GM21786 (cell line): ENCODE measurements at regions not wholly inside any gene's neighbourhood (a gene's known extent, or its start where the extent isn't known, plus 50 kb on each side); places are given as distances from the start of the nearest gene placed in this dataset.
"Not testable (repeated sequence)": the region's sequence is repeated elsewhere in the genome, so short reads cannot be mapped to it uniquely, and the experiment has no call there.

Experiments
- ATAC-seq: cut with Tn5 transposase; IDR thresholded peaks from one replicate; pipeline ENCODE4 v1.9.1; 2021; ENCODE audit not compliant: unreplicated experiment

DNA sequence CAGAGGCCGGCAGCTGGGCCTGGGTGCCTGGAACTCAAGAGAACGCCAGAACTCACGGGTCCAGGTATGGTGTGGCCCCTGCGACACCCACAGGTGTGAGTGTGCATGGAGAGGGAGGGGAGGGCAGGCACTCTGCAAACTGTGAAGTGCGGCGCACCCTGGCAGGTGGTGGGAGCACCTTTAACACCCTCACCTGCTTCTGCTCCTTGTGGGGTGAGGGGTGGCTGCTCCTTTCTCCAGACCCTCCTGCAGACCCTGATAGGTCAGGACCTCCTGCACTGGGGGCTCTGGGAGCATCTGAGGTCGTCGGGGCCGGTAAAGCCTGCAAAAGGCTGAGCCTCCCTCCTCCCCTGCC is 324.7 kb upstream of the SFSWAP start:
- ATAC-seq = no peak

DNA sequence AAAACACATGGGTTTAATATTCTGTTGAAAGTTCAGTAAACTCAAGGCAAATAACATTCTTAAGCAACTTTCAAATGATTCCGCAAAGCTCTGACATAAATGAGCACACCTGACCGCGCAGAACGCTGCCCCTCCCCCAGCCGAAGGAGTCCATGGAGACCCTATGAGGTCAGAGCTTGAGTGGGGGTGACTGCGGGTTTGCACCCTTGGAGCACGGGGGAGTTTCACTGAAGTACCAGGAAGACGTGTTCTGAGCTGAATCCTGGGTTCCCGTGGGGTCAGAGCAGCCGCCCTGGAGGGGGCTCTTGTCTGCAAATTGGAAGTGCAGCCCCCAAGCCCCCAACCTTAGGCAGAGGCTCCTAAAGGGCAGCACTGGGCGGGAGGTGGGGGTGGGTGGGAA is 324.1 kb upstream of the SFSWAP start:
- no peak for ATAC-seq

DNA sequence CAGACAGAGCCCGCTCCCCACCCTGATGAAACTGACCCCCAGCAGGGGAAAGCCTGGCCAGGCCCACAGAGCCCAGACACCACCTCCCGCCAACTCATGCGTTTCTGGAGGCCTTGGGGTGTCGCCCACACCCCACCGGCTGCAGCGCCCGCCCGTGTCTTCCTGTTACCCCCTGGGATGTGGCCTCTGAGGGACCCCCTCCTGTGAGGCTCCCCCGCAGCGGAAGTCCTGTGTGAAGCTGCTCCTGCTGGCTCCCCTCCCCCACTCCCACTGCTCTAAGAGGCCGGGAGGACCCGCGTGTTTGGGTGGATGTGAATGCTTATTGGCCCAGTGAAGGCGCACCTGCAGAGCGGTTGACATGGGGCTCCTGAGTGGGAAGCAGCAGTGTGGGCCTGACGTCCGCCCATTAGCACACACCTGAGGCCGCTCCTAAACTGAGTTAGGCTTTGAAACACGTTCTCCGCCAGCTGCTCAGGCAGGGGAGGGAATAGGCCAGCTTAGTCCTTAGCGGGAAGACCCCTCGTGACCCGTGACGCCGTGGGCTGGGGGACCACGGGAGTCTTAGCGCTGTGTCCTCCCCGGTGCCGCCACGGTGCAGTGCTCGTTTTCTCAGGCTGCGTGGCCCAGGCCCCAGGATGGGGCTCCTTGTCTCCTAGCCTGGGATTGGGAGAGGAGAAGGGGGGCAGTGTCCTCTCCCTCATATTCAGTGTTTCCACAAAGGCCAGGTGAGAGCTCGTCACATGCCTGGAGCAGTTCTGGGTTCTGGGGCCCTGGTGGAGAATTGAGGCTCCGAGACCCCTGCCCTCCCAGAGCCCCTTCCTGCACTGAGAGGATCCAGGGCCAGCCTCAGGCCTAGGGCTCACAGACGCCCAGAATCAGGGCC is 323.4 kb upstream of the SFSWAP start:
- no peak for ATAC-seq

DNA sequence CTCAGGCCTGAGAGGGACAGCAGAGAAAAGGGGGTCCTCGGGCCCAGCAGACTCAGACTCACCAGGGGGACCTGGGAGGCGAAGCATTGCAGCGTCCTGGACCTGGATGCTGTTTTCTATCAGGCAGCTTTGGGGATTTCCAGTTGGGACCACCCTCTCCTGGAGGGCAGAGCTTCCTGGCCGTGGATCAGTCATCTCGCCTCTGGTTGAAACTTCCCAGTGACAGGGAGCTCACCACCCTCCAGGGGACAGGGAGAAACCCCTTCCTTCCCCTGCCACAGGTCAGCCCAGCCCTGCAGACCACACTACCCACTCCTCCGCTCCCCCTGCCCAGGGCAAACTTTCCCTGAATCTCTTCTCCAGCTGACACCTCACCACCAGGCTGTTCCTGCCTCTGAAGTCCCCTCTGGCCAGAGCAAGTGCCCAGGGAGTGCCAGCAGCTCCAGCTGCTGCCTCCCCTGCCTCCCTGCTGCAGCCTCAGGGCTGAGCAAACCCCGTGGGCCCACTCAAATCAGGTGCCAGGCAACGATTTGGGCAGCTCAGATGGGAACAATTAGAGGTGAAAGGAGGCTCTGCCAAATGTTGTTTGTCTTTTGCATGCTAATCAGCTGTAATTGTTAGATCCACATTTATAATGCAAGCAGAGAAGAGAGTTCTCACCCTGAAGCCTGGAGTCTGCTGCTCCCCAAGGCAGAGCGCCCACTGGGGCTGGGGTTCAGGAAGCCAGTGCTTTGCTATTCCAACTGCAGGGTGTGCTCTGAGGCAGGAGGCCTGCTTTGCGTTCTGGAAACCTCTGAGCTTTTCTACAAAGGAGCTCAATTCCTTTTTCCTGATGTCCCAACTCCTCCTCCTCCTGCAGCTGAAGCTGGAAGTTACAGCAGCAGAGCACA is 322.5 kb upstream of the SFSWAP start:
- not testable (repeated sequence) for ATAC-seq

DNA sequence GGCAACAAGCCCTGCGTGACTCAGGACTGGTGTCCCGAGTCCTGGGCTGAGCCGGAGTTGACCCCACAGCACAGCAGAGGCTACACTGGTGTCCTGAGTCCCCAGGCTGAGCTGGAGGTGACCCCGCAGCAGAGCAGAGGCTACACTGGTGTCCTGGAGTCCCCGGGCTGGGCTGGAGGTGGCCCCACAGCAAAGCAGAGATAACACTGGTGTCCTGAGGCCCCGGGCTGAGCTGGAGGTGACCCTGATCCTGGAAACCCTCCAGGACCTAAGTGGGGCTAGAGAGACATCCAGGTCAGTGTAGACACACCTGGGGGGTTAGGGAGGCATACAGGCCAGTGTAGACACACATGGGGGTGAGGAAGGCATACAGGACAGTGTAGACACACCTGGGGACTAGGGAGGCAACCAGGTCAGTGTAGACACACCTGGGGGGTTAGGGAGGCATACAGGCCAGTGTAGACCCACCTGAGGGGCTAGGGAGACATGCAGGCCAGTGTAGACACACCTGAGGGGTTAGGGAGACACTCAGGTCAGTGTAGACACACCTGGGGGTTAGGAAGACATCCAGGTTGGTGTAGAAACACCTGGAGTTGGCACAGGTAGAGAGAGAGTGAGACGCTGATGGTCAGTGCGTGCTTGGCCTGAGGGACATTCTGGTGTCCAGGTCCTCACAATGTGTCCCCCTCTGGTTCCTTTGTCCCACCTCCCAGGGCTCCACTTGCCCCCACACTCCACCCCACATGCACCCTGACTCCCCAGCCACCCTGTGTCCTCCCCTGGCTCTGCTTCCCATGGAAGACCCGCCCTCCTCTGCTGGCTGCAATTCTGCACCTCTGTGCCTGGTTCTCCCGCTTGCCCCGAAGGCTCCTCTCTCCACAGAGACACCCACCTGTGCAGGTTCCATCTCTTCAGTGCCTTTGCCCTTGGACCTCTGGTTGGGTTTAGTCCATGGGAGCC is 321.6 kb upstream of the SFSWAP start:
- ATAC-seq = no peak

DNA sequence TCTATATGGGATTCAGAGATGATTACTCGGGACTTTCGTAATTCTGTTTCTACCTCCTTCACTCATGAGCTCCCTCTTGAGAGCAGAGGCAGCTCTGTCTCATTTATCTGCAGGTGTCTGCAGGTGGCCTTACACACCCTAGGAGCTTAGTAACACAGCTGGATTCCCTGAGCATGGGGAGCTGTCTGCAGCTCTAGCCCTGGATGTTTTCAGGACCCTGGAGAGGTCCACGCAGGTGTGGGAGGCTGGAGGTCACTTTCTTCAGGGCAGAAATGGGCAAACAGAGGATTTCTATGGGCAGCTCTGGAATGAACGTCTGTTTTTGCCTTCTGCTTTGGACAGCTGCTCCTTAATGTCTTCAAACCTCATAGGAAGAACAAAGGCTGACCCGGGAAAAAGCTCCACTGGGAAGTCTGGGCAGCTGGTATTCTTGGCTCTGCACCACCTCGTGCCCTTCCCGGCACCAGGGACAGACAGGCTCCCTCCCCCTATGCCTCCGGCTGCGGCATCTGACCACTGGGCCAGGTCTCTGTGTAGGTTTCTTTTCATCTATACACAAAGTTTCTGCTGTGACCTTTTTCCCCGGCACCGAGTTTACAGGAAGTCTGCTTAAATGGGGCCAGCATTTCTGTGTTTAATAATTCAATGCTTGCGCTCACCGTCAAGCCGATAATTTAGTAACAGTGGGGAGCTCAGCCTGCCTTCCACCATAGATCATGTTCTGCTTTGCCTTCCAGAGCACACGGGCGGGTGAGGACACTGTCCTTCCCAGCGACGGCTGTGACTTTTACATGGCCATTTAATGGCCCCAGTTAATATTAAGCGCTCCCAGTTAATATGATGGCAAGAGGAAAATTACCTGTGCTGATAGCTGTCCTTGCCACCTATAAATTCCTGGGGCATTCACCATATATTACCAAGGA is 320.2 kb upstream of the SFSWAP start:
- no peak for ATAC-seq

DNA sequence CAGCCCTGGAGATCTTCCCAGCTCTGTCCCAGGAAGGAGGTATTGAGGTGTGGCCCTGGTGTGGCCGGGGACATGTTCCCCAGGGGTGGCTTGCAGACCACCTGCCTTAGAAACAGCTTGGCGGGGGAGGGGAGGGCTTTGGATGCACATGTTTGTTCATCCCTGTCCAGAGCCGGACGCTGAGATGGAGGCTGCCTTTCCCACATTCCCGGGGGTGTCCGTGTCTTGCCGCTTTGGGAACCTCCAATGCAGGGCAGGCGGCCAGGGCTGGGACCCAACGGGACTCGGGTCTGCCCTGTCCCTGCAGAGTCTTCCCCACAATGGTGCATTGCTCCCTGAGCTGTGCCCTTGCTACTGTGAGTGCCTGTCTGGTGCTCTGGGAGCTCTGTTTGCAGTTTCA is 319.5 kb upstream of the SFSWAP start:
- no peak for ATAC-seq

DNA sequence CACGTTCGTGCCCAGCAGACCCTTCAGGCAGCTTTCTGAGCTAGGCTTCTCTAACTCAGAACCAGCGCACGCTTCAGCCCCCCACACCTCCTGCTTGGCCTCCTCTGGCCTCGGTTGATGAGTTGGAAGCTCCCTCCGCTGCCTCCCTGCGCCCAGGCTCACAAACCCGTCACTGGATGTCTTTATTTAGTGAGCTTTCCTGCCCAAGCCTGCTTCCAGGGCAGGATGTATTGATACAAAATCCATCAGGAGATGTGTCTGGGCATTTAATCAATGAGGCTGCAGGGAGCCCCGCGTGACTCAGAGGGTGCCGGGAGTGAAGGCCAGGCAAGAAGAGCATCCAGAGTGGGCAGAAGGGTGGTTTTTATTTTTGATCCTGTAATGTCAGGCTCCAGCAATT is 316.1 kb upstream of the SFSWAP start:
- not testable (repeated sequence) for ATAC-seq

DNA sequence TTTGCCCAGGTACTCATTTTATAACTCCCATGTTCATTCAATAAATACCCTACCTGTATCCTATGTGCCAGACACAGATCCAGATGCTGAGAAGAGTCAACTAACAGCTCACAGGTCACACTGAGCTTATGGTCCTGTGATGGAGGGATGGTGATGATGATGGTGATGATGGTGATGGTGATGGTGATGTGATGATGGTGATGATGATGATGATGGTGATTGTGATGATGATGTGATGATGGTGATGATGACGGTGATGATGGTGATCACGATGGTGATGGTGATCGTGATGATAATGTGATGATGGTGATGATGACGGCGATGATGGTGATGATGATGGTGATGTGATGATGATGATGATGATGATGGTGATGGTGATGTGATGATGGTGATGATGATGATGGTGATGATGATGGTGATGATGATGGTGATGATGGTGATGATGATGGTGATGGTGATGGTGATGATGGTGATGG is 315.6 kb upstream of the SFSWAP start:
- ATAC-seq = not testable (repeated sequence)

DNA sequence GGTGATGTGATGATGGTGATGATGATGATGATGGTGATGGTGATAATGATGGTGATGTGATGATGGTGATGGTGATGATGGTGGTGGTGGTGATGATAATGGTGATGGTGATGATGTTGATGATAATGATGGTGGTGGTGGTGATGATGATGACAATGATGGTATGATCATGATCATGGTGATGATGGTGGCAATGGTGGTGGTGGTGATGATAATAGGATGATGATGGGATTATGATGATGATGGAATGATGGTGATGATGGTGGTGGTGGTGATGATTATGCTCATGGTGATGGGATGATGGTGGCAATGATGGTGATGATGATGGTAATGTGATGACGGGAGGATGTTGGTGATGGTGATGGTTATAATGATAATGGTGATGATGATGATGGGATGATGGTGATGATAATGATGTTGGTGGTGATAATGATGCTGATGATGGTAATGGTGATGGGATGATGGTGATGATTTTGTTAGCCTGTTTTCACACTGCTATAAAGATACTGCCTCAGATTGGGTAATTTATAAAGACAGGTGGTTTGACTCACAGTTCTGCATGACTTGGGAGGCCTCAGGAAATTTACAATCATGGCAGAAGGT is 314.8 kb upstream of the SFSWAP start:
- ATAC-seq = no peak

DNA sequence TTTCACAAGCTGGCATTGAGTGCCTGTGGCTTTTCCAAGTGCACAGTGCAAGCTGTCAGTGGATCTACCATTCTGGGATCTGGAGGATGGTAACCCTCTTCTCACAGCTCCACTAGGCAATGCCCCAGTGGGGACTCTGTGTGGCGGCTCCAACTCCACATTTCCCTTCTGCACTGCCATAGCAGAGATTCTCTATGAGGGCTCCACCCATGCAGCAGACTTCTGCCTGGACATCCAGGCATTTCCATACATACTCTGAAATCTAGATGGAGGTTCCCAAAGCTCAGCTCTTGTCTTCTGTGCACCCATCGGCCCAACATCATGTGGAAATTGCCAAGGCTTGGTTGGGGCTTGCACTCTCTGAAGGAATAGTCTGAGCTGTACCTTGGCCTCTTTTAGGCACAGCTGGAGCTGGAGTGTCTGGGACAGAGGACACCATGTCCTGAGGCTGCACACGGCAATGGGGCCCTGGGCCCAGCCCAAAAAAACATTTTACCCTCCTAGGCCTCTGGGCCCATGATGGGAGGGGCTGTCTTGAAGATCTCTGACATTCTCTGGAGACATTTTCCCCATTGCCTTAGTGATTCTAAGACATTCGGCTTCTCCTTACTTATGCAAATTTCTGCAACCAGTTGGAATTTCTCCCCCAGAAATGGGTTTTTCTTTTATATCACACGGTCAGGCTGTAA is 313.3 kb upstream of the SFSWAP start:
- no peak for ATAC-seq

DNA sequence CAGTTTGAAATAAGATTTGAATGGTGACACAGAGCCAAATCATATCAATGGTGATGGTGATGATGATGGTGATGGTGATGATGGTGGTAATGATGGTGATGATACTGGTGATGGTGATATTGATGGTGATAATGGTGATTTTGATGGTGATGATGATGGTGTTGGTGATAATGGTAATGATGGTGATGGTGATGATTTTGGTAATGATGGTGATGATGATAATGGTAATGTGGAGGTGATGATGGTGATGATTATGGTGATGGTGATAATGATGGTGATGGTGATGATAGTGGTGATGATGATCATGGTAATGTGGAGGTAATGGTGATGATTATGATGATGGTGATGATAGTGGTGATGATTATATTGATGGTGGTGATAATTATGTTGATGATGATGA is 311.9 kb upstream of the SFSWAP start:
- no peak for ATAC-seq

DNA sequence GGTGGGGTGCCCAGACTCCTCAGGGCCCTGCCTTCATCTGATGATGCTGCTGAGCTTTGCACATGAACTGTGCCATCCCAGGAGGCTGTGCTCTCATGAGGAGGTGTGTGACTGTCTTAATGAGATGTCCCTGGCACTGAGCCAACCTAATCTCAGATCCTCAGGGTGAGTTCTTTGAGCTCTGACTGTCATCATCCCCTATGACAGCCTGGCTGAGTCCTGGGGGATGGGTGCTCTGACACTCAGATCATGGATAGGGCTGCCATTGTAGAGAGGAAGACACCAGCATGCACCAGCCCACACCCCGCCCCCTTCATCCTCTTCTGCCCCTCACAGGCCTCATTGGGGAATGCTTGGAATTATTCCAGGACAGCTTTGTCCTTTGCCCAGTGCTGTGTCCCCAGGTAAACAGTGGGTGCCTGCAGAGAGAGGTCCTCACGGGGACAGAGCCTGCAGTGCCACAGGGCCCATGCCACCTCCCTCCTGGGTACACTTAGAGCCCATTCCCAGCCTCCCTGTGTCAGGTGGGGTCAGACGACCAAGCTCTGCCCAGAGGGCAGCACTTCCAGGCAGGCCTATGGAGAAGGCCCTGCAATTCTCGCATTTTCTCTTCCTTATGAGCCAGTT is 310.1 kb upstream of the SFSWAP start:
- ATAC-seq = not testable (repeated sequence)

DNA sequence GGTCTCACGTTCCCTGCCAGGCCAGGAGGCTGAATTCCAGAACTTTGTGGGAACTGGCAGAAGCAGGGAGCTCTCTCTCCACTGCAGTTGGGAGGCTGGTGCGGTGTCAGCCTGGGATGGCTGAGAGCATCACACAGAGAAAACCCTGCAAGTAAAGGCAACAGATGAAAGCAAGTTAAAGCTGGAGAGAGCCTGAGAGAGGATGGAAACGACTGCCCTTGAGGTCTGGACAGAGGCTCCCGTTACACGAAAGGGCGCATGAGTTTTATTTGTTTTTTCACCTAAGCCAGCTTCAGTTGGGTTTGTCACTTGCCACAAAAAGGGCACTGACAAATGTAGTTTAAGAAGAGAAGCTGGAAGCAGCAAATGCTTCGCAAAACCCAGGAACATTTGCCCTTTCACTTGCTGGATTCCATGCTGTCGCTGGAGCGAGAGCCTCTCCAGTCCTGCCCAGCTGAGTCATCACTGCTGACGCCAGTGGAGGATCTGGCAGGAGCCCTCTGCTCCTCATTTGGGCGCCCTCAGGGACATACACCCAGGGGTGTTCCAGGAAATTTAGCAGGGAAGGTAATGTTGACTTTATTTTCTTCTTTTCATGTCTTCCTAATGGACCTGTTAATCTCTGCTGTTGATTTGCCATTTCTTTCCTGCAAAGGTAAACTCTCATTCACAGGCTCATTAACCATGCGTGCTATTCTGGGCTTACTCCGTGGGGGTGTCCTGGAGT is 308.8 kb upstream of the SFSWAP start:
- ATAC-seq = not testable (repeated sequence)

DNA sequence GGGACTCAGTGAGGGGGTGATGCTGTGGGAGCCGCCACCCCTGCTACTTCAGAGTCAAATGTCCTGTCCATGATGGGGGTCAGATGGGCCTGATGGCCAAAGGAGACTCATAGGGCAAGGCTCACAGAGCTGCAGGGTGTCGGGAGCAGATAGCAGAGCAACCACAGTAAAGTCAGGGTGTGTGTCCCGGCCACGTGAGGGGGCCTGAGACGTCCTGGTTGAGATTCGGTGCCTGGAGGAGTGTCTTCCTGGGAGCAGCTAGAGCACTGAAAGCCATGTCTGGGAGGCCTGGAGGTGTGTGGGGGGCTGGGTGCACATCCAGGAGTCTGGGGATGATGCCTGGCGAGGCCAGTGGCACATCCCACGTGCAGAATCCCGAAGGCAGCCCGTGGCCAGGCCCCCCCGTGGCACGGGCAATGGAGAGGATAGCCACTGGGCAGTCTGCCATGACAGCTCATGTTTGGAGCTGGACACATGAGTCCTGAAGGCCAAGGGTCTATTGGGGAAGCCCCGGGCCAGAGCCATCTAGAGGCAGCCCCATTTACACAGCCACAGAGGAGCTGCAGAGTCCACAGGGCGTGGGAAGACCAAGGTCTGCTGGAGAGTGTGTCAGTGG is 308.0 kb upstream of the SFSWAP start:
- ATAC-seq = no peak

DNA sequence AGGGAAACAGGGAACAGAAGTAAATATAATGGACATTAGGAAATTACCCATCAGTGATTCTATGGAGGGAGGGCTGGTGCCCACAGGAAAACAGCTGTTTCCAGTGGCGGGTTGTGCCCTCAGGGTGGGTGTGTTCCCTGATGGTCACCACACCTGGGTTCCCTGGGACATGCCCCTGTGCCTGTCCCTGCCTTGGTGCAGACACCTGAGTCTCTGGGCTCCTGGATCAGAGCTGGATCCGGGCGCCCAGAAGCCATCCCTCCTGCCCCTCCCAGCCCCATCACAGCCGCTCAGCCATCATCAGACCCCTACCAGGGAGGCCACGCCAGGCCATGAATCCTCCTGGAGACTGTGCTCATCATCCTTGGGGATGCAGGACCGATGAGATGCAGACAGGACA is 307.2 kb upstream of the SFSWAP start:
- ATAC-seq = no peak

DNA sequence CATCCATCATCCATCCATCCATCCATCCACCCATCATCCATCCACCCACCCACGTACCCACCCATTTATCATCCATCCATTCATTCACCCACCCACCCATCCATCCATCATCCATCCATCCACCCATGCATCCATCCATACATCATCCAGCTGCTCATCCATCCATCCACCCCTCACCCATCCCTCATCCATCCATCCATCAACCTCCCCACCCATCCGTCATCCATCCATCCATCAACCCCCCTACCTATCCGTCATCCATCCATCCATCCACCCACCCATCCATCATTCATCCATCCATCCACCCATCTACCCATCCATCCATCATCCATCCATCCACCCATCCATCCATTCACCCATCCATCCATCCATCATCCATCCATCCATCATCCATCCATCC is 306.2 kb upstream of the SFSWAP start:
- no peak for ATAC-seq
